Calu3 (cell line): ENCODE measurements at regions not wholly inside any gene's neighbourhood (a gene's known extent, or its start where the extent isn't known, plus 50 kb on each side); places are given as distances from the start of the nearest gene placed in this dataset.
A peak's percentile ranks its signal among the peaks of the same experiment; 100 is the strongest.

ENCODE experiments used
- BruUV-seq: library from RNA; stranded (reverse); fragments of 400-500 nt; replicated peaks from 2 replicates; lab custom pipeline; 2021; lab: Mats Ljungman, UMichigan
- CTCF ChIA-PET: fragments of 300-600 bp; sonication (Branson Sonifier 250); formaldehyde crosslinking; loops from one replicate; lab custom pipeline; 2022; ENCODE audit warnings: antibody characterized with exemption; lab: Charles Lee
- DNase-seq: peaks from one replicate; pipeline ENCODE4 v3.0.0; 2022
- H3K27ac Mint-ChIP-seq: one replicate; pipeline ENCODE4 v1.8.0; 2022; ENCODE audit warnings: mixed read lengths; ENCODE audit not compliant: unreplicated experiment
- H3K27me3 Mint-ChIP-seq: one replicate; pipeline ENCODE4 v1.8.0; 2022; ENCODE audit warnings: mixed read lengths; ENCODE audit not compliant: unreplicated experiment
- H3K36me3 Mint-ChIP-seq: one replicate; pipeline ENCODE4 v1.8.0; 2022; ENCODE audit warnings: mild to moderate bottlenecking, moderate library complexity, mixed read lengths; ENCODE audit not compliant: insufficient read depth, unreplicated experiment
- H3K4me1 Mint-ChIP-seq: one replicate; pipeline ENCODE4 v1.8.0; 2022; ENCODE audit warnings: mild to moderate bottlenecking, low read depth, mixed read lengths; ENCODE audit not compliant: unreplicated experiment
- H3K4me3 Mint-ChIP-seq: one replicate; pipeline ENCODE4 v1.8.0; 2022; ENCODE audit warnings: mild to moderate bottlenecking, low read depth, moderate library complexity, mixed read lengths; ENCODE audit not compliant: unreplicated experiment
- H3K9me3 Mint-ChIP-seq: one replicate; pipeline ENCODE4 v1.8.0; 2022; ENCODE audit warnings: low read depth, mixed read lengths; ENCODE audit not compliant: unreplicated experiment
- intact Hi-C: fragments of 100-400 bp; cut with micrococcal nuclease; formaldehyde crosslinking; loops from one replicate; pipeline ENCODE4 v1.10.0; 2022; ENCODE audit not compliant: unreplicated experiment
- TF ChIP-seq, protein P1 (sequence below): fragments of 200-600 bp; IDR thresholded peaks from one replicate; pipeline ENCODE4 v1.8.0; 2022; ENCODE audit warnings: antibody characterized with exemption; ENCODE audit not compliant: unreplicated experiment

DNA sequence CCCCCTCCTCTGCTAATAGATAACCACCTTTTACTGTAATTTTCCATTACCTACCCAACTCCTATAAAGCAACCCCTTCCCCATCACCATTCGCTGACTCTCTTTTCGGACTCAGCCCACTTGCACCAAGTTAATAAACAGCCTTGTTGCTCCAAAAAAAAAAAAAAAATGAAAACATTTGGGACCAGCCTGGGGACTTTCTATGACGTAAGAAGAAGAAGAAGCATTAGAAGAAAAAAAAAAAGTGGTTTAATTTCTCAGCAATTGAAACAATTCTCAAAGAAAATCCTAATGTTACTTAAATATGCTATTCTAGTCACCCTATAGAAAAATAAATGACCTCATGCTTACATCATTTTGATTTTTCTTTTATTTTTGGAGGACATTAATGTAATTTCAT is 301.5 kb upstream of the ANO3 start:
- DNase-seq, result no peak
- Mint-ChIP-seq H3K27me3 (no peaks in the 10 kb centered on the region), H3K9me3 (peaks cover 5% of the 10 kb centered on the region), H3K36me3 (peaks cover 6% of the 10 kb centered on the region), H3K4me3 (no peak overlapping the region), H3K4me1 (peaks cover 21% of the 10 kb centered on the region), H3K27ac (peak overlapping the region; percentile 95)
- CTCF ChIA-PET, result no interaction called here
- BruUV-seq, result no TSS peak
- intact Hi-C loops, result no loop called here
- TF ChIP-seq, protein P1, sequence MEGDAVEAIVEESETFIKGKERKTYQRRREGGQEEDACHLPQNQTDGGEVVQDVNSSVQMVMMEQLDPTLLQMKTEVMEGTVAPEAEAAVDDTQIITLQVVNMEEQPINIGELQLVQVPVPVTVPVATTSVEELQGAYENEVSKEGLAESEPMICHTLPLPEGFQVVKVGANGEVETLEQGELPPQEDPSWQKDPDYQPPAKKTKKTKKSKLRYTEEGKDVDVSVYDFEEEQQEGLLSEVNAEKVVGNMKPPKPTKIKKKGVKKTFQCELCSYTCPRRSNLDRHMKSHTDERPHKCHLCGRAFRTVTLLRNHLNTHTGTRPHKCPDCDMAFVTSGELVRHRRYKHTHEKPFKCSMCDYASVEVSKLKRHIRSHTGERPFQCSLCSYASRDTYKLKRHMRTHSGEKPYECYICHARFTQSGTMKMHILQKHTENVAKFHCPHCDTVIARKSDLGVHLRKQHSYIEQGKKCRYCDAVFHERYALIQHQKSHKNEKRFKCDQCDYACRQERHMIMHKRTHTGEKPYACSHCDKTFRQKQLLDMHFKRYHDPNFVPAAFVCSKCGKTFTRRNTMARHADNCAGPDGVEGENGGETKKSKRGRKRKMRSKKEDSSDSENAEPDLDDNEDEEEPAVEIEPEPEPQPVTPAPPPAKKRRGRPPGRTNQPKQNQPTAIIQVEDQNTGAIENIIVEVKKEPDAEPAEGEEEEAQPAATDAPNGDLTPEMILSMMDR, result no peak

DNA sequence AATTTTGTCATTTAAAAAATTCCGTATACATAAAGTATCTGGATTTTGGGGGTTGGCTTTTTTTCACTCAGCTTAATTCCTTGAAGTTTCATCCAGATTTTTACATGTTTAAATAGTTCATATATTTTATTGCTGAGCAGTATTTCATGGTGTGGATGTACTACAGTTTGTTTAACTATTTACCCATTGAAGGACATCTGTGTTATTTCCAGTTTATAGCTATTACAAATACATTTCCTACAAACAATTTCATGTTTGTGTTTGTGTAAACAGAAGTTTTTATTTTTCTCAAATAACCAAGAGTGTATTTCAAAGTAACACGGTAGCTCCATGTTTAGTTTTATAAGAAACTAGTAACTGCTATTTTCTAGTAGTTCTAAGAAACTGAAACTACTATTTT is 299.7 kb upstream of the ANO3 start:
- BruUV-seq, result no TSS peak
- CTCF ChIA-PET, result no interaction called here

DNA sequence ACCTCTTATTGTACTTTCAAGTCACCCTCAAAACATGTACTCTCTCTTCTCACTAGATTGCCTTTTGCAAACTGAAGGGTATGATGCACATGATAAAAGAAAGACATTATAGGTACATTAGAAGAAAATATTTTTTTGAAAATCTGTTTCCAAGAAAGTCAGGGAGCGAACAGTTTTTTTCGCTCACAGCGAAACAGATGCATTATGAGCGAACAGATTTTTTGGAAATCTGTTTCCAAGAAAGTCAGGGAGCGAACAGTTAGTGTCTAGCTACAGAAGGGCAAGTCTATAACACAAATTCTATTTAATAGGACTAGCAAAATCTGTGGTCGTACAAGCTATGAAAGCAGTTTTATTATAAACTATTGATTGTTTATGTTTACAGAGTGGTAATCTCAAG is 296.2 kb upstream of the ANO3 start:
- no TSS peak for BruUV-seq
- CTCF ChIA-PET, result no interaction called here
- TF ChIP-seq, protein P1, result no peak
- intact Hi-C loops, result no loop called here
- peaks cover 12% of the 10 kb centered on the region for H3K4me1 Mint-ChIP-seq
- no peak for DNase-seq
- H3K9me3 Mint-ChIP-seq, result peaks cover 6% of the 10 kb centered on the region
- H3K4me3 Mint-ChIP-seq, result no peak overlapping the region
- no peak overlapping the region for H3K27ac Mint-ChIP-seq
- no peaks in the 10 kb centered on the region for H3K27me3 Mint-ChIP-seq
- H3K36me3 Mint-ChIP-seq, result no peaks in the 10 kb centered on the region

More for the DNA sequence above, 299.7 kb upstream of the ANO3 start:
- Mint-ChIP-seq H3K27me3 (no peaks in the 10 kb centered on the region), H3K36me3 (peaks cover 6% of the 10 kb centered on the region), H3K9me3 (peaks cover 3% of the 10 kb centered on the region), H3K4me1 (peaks cover 21% of the 10 kb centered on the region), H3K4me3 (no peak overlapping the region), H3K27ac (no peak overlapping the region)
- no peak for DNase-seq
- intact Hi-C loops, result no loop called here
- TF ChIP-seq, protein P1, result no peak

DNA sequence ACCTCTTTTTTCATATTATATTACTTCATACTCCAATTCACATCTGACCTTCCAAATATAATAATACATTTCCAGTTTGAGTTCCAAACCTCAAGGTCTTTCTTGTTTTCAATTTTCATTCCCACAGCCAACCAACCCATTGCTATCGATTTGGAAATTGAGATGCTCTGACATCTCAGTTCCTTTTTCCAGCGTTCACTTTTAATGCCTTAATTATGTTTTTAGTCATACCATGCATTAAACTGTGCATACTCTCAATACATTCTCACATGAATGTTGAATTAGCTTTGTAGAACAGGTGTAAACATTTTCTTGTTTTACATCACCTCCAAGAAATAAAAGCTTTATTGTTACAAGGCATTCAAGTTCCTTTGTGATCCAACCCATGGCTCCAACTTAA is 294.2 kb upstream of the ANO3 start:
- Mint-ChIP-seq H3K4me3 (no peak overlapping the region), H3K27me3 (no peaks in the 10 kb centered on the region), H3K36me3 (no peaks in the 10 kb centered on the region), H3K27ac (no peak overlapping the region), H3K9me3 (peaks cover 6% of the 10 kb centered on the region), H3K4me1 (peaks cover 12% of the 10 kb centered on the region)
- no peak for DNase-seq
- intact Hi-C loops, result no loop called here
- BruUV-seq, result no TSS peak
- TF ChIP-seq, protein P1, result no peak
- CTCF ChIA-PET, result no interaction called here
